Brain pericyte (primary cell): ENCODE measurements at regions not wholly inside any gene's neighbourhood (a gene's known extent, or its start where the extent isn't known, plus 50 kb on each side); places are given as distances from the start of the nearest gene placed in this dataset.

Experiments used
- DNase-seq: peaks from one replicate; pipeline ENCODE4 v3.0.0-alpha.2; 2012; ENCODE audit warnings: low read depth, low spot score

DNA sequence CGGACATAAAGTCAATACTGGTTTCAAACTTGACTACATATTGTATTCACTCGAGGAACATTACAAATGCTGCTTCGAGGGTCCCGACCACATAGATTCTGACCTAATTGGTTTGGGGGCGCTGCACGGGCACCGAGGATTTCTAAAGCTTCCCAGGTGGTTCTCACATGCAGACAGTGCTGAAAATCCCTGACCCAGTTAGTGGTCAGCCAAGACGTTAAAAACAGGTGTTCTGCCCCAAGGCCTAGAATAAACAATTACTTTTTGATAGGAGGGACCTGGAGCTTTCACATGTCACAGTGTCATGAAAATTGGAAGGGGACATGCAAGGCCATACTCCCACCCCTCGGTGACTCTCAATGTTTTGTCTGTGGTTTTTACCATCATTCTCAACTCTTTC is 368.9 kb downstream of the RNF144A start:
- DNase-seq = no peak

DNA sequence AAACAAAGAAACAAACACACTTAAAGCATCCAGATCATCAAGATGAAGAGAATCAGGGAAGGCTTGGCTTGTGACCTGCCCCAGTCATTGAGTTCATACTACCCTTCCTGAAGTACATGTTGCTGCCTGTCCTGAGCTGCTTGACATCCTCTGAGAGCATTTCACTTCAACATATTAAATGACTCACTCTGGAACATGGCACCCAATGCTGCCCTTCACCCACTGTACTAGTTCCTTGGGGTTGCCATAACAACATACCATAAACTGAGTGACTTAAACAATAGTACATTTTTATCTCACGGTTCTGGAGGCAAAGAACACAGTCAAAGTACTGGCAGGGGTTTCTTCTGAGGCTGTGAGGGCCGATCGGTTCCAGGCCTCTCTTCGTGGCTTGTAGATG is 371.3 kb downstream of the RNF144A start:
- DNase-seq = no peak

DNA sequence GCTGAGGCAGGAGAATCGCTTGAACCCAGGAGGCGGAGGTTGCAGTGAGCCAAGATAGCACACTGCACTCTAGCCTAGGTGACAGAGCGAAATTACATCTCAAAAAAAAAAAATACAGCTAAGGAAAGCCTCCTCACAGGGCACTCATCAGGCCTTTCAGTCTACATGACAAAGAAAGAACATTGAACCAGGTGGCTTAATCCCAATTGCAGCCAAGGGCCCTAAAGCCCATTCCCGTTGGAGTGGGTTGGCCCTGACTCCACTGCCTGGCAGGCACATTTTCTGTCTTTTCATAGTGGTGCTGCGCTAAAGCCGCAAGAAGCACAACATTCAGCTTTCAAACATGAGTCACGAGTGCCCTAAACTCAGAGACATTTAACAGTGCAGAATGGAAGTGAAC is 372.5 kb downstream of the RNF144A start:
- no peak for DNase-seq

- DNase-seq = no peak
These were observed 375.0 kb downstream of the RNF144A start for GRCh38 chr2:7292154-7292691.

- DNase-seq = no peak
These were observed 392.4 kb downstream of the RNF144A start for GRCh38 chr2:7309582-7309981.

DNA sequence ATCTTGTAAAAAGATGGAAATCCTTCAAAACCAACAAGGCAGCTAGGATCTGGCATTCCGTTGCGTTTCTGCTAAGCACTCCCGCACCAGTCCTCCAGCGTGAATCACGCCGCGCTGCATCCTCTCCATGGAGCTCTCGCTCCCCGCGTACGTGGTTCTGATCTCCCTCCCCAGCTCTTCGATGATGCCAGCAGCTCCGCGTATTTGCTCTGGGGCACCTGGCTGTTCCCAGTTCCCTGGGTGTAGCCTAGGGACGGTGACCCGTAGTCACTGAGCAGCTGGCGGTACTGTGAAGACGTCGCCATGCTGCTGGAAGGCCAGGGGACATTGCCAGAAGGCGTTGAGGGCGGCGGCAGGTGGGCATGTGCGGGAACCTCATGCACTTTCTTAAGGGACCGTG is 407.5 kb downstream of the RNF144A start:
- no peak for DNase-seq

DNA sequence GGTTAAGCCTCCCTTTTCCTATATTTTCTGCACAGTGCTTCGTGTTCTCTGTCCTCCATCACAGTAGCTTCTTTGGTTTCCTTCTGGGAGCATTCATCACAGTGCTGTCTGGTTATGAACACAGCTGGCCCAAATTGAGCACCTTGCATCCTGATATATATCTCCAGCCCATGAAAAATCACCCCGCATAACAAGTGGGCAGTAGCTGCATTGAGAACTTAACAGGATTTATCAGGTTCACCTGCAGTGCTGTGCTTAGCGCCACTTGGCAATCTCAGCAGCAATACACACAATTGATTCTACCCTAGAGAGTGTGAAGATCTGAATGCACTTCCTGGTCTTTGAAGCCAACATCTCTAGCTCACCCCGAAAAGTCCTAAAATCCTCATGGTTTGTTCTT is 408.0 kb downstream of the RNF144A start:
- no peak for DNase-seq

DNA sequence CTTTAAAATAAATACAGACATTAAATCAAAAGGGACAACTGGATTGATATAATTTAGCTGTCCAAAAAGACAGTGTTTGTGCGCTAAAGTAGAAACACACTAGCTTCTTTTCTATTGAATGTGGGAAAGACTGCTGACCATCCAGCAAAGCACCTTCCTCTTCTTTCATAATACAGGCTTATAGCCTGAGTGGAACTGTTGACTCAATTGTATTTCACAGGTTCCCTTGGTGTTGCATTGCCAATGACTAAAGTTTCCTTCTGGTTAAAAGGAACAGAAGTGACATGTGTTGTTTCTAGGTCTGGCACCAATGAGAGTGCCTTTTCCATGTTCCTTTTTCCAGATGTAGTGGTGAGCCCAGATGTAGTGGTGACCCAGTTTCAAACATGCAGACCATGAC is 412.3 kb downstream of the RNF144A start:
- DNase-seq = no peak

DNA sequence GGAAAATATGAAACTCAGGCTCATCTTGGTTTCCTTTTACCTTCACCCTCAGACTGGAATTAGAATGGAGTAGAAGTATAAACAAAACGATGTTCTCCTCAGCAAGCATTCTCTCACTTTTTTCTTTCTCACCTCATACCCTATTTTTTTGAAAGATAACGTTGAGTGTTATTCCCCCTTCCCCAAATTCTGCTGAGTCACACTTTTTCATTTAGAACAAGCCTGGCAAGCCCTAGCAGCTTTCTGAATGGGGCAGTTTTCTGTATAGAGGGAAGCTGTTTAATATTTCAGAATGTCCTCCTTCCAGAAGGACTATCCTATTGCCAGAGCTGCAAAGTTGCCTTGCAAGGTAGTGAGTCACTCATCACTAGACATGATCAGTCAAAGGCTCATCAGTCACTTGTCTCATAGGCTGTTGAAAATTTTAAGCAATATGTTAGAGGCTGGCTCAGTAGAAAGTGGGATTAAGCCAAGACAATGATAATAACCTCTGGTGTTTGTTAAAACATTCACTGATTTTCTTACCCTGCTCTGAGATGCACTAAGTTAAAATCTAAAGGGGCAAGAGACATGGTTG is 416.1 kb downstream of the RNF144A start:
- DNase-seq = no peak

GRCh38 chr2:7333960-7334493 is 416.8 kb downstream of the RNF144A start:
- DNase-seq = no peak

- DNase-seq = no peak
These were observed 421.7 kb downstream of the RNF144A start for GRCh38 chr2:7338961-7339360.

- no peak for DNase-seq
These were observed 429.1 kb downstream of the RNF144A start for GRCh38 chr2:7346336-7346735.

- no peak for DNase-seq
These were observed 431.5 kb downstream of the RNF144A start for GRCh38 chr2:7348761-7349160.

DNA sequence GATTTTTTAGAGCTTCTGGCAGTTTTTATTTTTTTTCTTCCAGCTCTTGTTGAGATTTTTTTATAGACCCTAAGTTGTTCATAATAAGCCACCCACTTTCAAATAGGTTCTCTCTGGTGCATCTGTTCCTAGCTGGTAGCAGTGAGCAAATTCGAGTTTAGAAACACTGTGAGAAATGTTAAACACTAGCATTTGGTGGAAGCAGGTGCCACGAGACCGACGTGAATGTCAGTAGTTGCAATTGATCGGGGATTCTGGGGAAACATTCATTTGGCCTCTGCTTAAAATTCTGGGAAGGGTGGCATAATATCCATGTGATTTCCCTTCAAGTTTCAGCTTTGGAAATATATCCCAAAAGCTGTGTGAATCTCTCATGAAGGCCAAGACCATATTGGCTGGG is 435.0 kb downstream of the RNF144A start:
- no peak for DNase-seq

GRCh38 chr2:7353571-7353970 is 436.4 kb downstream of the RNF144A start:
- no peak for DNase-seq

DNA sequence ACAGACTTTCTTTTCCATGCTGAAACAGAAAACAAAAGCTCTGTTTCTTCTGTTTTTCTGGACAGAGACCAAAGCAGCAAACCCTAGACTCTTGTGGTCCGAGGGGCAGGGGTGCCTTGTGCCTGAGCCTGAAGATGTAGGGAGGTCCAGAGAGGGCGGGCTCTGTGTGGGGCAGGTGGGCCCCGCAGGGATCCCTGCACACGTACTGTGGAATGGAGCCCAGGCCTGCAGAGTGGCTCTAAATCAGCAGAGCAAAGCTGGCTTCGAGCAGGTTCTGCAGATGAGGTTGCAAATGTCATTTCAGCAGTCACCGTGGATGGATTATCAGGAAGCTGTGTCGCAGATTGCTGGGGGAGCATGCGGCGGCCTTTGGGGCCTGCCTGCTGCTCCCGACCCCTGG is 438.6 kb downstream of the RNF144A start:
- DNase-seq = no peak

- no peak for DNase-seq
These were observed 439.8 kb downstream of the RNF144A start for GRCh38 chr2:7356909-7357584.

- DNase-seq = no peak
These were observed 440.8 kb downstream of the RNF144A start for GRCh38 chr2:7357993-7358392.

- no peak for DNase-seq
These were observed 441.7 kb downstream of the RNF144A start for GRCh38 chr2:7358865-7359447.

- DNase-seq = no peak
These were observed 446.7 kb downstream of the RNF144A start for GRCh38 chr2:7363906-7364305.

GRCh38 chr2:7368211-7368610 is 451.0 kb downstream of the RNF144A start:
- DNase-seq = no peak

- no peak for DNase-seq
These were observed 455.9 kb downstream of the RNF144A start for GRCh38 chr2:7373156-7373555.

GRCh38 chr2:7375901-7376300 is 458.7 kb downstream of the RNF144A start:
- DNase-seq = no peak
